ENCODE measurements at regions not wholly inside any gene's neighbourhood (a gene's known extent, or its start where the extent isn't known, plus 50 kb on each side); places are given as distances from the start of the nearest gene placed in this dataset.

GRCh38 chr22:22425783-22426624 lies 82.5 kb downstream of the ZNF280B start (continued):
- TF ChIP-seq CEBPZ (IDR thresholded peaks at IDR 0.05; ENCODE audit: low read length) (no peak), MTERF4 (CRISPR knock-in tag; IDR thresholded peaks at IDR 0.05) (0 out of 2 replicates have a peak, but pooled peaks have one; percentile 48), RBM39 (IDR thresholded peaks at IDR 0.05; ENCODE audit: low read depth, low read length, poor library complexity, severe bottlenecking) (no peak), RXRB (CRISPR knock-in tag; IDR thresholded peaks at IDR 0.05; ENCODE audit: borderline replicate concordance) (peak; percentile 67; the same call in 1 of the 2 replicates), AKNA (CRISPR knock-in tag; IDR thresholded peaks at IDR 0.05; ENCODE audit: borderline replicate concordance) (no peak), ZBTB25 (CRISPR knock-in tag; IDR thresholded peaks at IDR 0.05) (0 out of 2 replicates have a peak, but pooled peaks have one; percentile 30), CSRNP1 (CRISPR knock-in tag; IDR thresholded peaks at IDR 0.05) (no peak), NFAT5 (CRISPR knock-in tag; IDR thresholded peaks at IDR 0.05) (no peak)

All from HepG2 (cell line).